Mesothelial cell of epicardium (in vitro differentiated cells): ENCODE measurements at regions not wholly inside any gene's neighbourhood (a gene's known extent, or its start where the extent isn't known, plus 50 kb on each side); places are given as distances from the start of the nearest gene placed in this dataset.

Source experiments
- DNase-seq, 2 experiments: peaks; one replicate each; pipeline ENCODE4 v3.0.0; 2021; ENCODE audit warnings: low spot score in 2 of 2; ENCODE audit not compliant: unreplicated experiment in 2 of 2
- H3K27ac Mint-ChIP-seq: 2 replicates; pipeline ENCODE4 v1.8.0; 2021; ENCODE audit warnings: mixed read lengths
- H3K27me3 Mint-ChIP-seq: 2 replicates; pipeline ENCODE4 v1.8.0; 2021; ENCODE audit warnings: low read depth, mixed read lengths
- H3K36me3 Mint-ChIP-seq: 2 replicates; pipeline ENCODE4 v1.8.0; 2021; ENCODE audit warnings: mixed read lengths
- H3K4me1 Mint-ChIP-seq: 2 replicates; pipeline ENCODE4 v1.8.0; 2021; ENCODE audit warnings: mixed read lengths
- H3K4me3 Mint-ChIP-seq: 2 replicates; pipeline ENCODE4 v1.8.0; 2021; ENCODE audit warnings: mild to moderate bottlenecking, moderate library complexity, mixed read lengths
- H3K9me3 Mint-ChIP-seq: 2 replicates; pipeline ENCODE4 v1.8.0; 2021; ENCODE audit warnings: mixed read lengths
- CTCF ChIP-seq: fragments of 200-600 bp; sonication (generic); IDR thresholded peaks from one replicate; pipeline ENCODE4 v1.5.0; 2021; ENCODE audit warnings: antibody characterized with exemption; ENCODE audit not compliant: unreplicated experiment

- no peaks in the 10 kb centered on the region for H3K36me3 Mint-ChIP-seq
- no peak for DNase-seq
- H3K4me1 Mint-ChIP-seq = no peaks in the 10 kb centered on the region
- no peak overlapping the region for H3K4me3 Mint-ChIP-seq
- no peaks in the 10 kb centered on the region for H3K27me3 Mint-ChIP-seq
- no peak for TF ChIP-seq CTCF
- H3K9me3 Mint-ChIP-seq = no peaks in the 10 kb centered on the region
- no peak overlapping the region for H3K27ac Mint-ChIP-seq
Measured at GRCh38 chr18:68447286-68447685, 267.6 kb downstream of the TMX3 start.

DNA sequence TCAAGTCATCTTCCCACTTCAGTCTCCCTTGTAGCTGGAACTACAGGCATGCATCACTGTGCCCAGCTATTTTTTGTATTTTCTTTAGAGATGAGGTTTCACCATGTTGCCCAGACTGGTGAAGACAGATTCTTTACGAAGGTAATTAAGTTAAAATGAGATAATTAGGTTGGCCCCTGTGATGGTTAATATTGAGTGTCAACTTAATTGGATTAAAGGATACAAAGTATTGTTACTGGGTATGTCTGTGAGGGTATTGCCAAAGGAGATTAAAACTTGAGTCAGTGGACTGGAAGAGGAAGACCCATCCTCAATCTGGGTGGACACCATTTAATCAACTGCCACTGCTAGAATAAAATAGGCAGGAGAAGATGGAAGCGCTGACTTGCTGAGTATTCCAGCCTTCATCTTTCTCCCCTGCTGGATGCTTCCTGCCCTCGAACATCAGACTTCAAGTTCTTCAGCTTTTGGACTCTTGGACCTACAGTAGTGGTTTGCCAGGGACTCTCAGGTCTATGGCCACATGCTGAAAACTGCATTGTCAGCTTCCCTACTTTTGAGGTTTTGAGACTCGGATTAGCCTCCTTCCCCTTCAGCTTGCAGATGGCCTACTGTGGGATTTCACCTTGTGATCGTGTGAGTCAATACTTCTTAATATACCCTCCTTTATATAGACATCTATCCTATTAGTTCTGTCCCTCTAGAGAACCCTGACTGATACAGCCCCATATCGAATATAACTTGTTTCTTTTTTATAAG is 269.1 kb downstream of the TMX3 start:
- TF ChIP-seq CTCF = no peak

GRCh38 chr18:68445136-68445535 is 269.8 kb downstream of the TMX3 start:
- no peak overlapping the region for H3K27ac Mint-ChIP-seq

More for the DNA sequence above, 269.1 kb downstream of the TMX3 start:
- Mint-ChIP-seq H3K27ac (no peak overlapping the region), H3K4me1 (no peaks in the 10 kb centered on the region), H3K27me3 (no peaks in the 10 kb centered on the region), H3K4me3 (no peak overlapping the region), H3K36me3 (no peaks in the 10 kb centered on the region), H3K9me3 (no peaks in the 10 kb centered on the region)
- DNase-seq = no peak

DNA sequence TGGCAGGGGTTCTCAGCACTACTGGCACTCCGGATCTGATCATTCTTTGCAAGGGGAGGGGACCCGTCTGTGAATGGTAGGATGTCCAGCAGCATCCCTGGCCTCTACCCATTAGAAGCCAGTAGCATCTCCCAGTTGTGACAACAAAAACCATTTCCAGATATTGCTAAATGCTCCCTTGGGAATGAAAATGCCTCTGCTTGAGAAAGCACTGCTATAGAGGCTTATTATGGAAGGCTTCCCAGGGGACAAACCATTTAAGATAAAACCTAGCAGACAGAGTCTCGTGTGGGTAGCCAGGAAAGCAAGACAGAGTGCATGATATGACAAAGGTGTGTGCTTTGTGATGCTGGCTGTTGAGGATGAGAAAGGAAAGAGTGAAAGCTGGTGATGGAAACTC is 273.7 kb downstream of the TMX3 start:
- DNase-seq = no peak
- H3K27me3 Mint-ChIP-seq = no peaks in the 10 kb centered on the region
- no peaks in the 10 kb centered on the region for H3K36me3 Mint-ChIP-seq
- H3K4me1 Mint-ChIP-seq = no peaks in the 10 kb centered on the region
- H3K4me3 Mint-ChIP-seq = no peak overlapping the region
- peaks cover 9% of the 10 kb centered on the region for H3K9me3 Mint-ChIP-seq
- no peak for TF ChIP-seq CTCF
- no peak overlapping the region for H3K27ac Mint-ChIP-seq

More at GRCh38 chr18:68445136-68445535, 269.8 kb downstream of the TMX3 start:
- no peaks in the 10 kb centered on the region for H3K36me3 Mint-ChIP-seq
- H3K4me3 Mint-ChIP-seq = no peak overlapping the region
- DNase-seq = no peak
- no peaks in the 10 kb centered on the region for H3K4me1 Mint-ChIP-seq
- no peaks in the 10 kb centered on the region for H3K9me3 Mint-ChIP-seq
- TF ChIP-seq CTCF = no peak
- no peaks in the 10 kb centered on the region for H3K27me3 Mint-ChIP-seq

GRCh38 chr18:68440433-68440832 is 274.5 kb downstream of the TMX3 start:
- H3K9me3 Mint-ChIP-seq = peaks cover 14% of the 10 kb centered on the region

More at GRCh38 chr18:68440433-68440832, 274.5 kb downstream of the TMX3 start:
- no peak for DNase-seq
- Mint-ChIP-seq H3K4me1 (no peaks in the 10 kb centered on the region), H3K27ac (no peak overlapping the region), H3K27me3 (no peaks in the 10 kb centered on the region), H3K4me3 (no peak overlapping the region), H3K36me3 (no peaks in the 10 kb centered on the region)
- TF ChIP-seq CTCF = no peak
